Activated naive CD4-positive, alpha-beta T cell treated with anti-CD3 and anti-CD28 coated beads, Interleukin-2, amount 10 ng/mL, durations not matched to agents 7 days and 5 days (primary cell): ENCODE measurements at regions not wholly inside any gene's neighbourhood (a gene's known extent, or its start where the extent isn't known, plus 50 kb on each side); places are given as distances from the start of the nearest gene placed in this dataset.
A peak's percentile ranks its signal among the peaks of the same experiment; 100 is the strongest.

Experiments
- CTCF ChIA-PET: fragments of 350-600 bp; sonication (Branson Sonifier 250); formaldehyde crosslinking; loops from one replicate; lab custom pipeline; 2021; ENCODE audit warnings: antibody characterized with exemption; lab: Charles Lee
- DNase-seq: peaks from one replicate; pipeline ENCODE4 v3.0.0-alpha.2; 2020
- H3K27ac Mint-ChIP-seq: one replicate; pipeline ENCODE4 v1.8.0; 2021; ENCODE audit warnings: mild to moderate bottlenecking, moderate library complexity, mixed read lengths
- H3K27me3 Mint-ChIP-seq: one replicate; pipeline ENCODE4 v1.8.0; 2021; ENCODE audit warnings: mild to moderate bottlenecking, mixed read lengths
- H3K36me3 Mint-ChIP-seq: one replicate; pipeline ENCODE4 v1.8.0; 2021; ENCODE audit warnings: mixed read lengths
- H3K4me1 Mint-ChIP-seq: one replicate; pipeline ENCODE4 v1.8.0; 2021; ENCODE audit warnings: mixed read lengths
- H3K4me3 Mint-ChIP-seq: one replicate; pipeline ENCODE4 v1.8.0; 2021; ENCODE audit warnings: mild to moderate bottlenecking, moderate library complexity, mixed read lengths
- H3K9me3 Mint-ChIP-seq: one replicate; pipeline ENCODE4 v1.8.0; 2021; ENCODE audit warnings: mixed read lengths

- no peaks in the 10 kb centered on the region for H3K27me3 Mint-ChIP-seq
- no peak overlapping the region for H3K27ac Mint-ChIP-seq
- H3K9me3 Mint-ChIP-seq, result no peaks in the 10 kb centered on the region
- H3K36me3 Mint-ChIP-seq, result no peaks in the 10 kb centered on the region
- no peak overlapping the region for H3K4me3 Mint-ChIP-seq
- CTCF ChIA-PET, result no interaction called here
- H3K4me1 Mint-ChIP-seq, result no peaks in the 10 kb centered on the region
- no peak for DNase-seq
These were observed 56.8 kb downstream of the IFNG start for GRCh38 chr12:68102731-68103130.

GRCh38 chr12:68102163-68102562 lies 57.4 kb downstream of the IFNG start:
- no peaks in the 10 kb centered on the region for H3K9me3 Mint-ChIP-seq
- no peak overlapping the region for H3K27ac Mint-ChIP-seq
- CTCF ChIA-PET, result no interaction called here
- no peaks in the 10 kb centered on the region for H3K4me1 Mint-ChIP-seq
- no peaks in the 10 kb centered on the region for H3K27me3 Mint-ChIP-seq
- no peaks in the 10 kb centered on the region for H3K36me3 Mint-ChIP-seq
- no peak for DNase-seq
- no peak overlapping the region for H3K4me3 Mint-ChIP-seq

GRCh38 chr12:68100241-68100640 lies 59.3 kb downstream of the IFNG start:
- Mint-ChIP-seq H3K4me1 (no peaks in the 10 kb centered on the region), H3K9me3 (no peaks in the 10 kb centered on the region), H3K4me3 (no peak overlapping the region), H3K27ac (no peak overlapping the region), H3K36me3 (no peaks in the 10 kb centered on the region), H3K27me3 (no peaks in the 10 kb centered on the region)
- CTCF ChIA-PET, result no interaction called here
- no peak for DNase-seq

GRCh38 chr12:68098939-68099338 lies 60.6 kb downstream of the IFNG start:
- Mint-ChIP-seq H3K4me3 (no peak overlapping the region), H3K27me3 (no peaks in the 10 kb centered on the region), H3K36me3 (no peaks in the 10 kb centered on the region), H3K4me1 (no peaks in the 10 kb centered on the region), H3K9me3 (no peaks in the 10 kb centered on the region), H3K27ac (no peak overlapping the region)
- CTCF ChIA-PET, result no interaction called here
- no peak for DNase-seq

- DNase-seq, result no peak
- no peak overlapping the region for H3K27ac Mint-ChIP-seq
- no peaks in the 10 kb centered on the region for H3K27me3 Mint-ChIP-seq
- H3K9me3 Mint-ChIP-seq, result no peaks in the 10 kb centered on the region
- H3K4me1 Mint-ChIP-seq, result no peaks in the 10 kb centered on the region
- CTCF ChIA-PET, result no interaction called here
- no peaks in the 10 kb centered on the region for H3K36me3 Mint-ChIP-seq
- H3K4me3 Mint-ChIP-seq, result no peak overlapping the region
These were observed 62.2 kb downstream of the IFNG start for GRCh38 chr12:68097386-68097785.

GRCh38 chr12:68094645-68095395 lies 64.7 kb downstream of the IFNG start:
- peaks cover 2% of the 10 kb centered on the region for H3K9me3 Mint-ChIP-seq
- no peak for DNase-seq
- no peaks in the 10 kb centered on the region for H3K27me3 Mint-ChIP-seq
- no peak overlapping the region for H3K27ac Mint-ChIP-seq
- H3K36me3 Mint-ChIP-seq, result no peaks in the 10 kb centered on the region
- H3K4me3 Mint-ChIP-seq, result no peak overlapping the region
- CTCF ChIA-PET, result interaction anchor here (0.5 to 2.0 kb wide), 3 partner anchors 54 to 467 kb away, joined by 3 to 9 read pairs (median 4); no protein-coding TSS in a partner anchor
- H3K4me1 Mint-ChIP-seq, result no peaks in the 10 kb centered on the region

GRCh38 chr12:68094195-68094594 lies 65.3 kb downstream of the IFNG start:
- CTCF ChIA-PET, result interaction anchor here (1.1 to 2.0 kb wide), 2 partner anchors 54 to 64 kb away, joined by 4 to 9 read pairs; no protein-coding TSS in a partner anchor
- Mint-ChIP-seq H3K4me1 (no peaks in the 10 kb centered on the region), H3K36me3 (peaks cover 1% of the 10 kb centered on the region), H3K27ac (no peak overlapping the region), H3K27me3 (no peaks in the 10 kb centered on the region), H3K4me3 (no peak overlapping the region), H3K9me3 (peaks cover 8% of the 10 kb centered on the region)
- DNase-seq, result no peak

GRCh38 chr12:68092976-68093375 lies 66.6 kb downstream of the IFNG start:
- Mint-ChIP-seq H3K9me3 (peaks cover 13% of the 10 kb centered on the region), H3K36me3 (peaks cover 1% of the 10 kb centered on the region), H3K4me1 (no peaks in the 10 kb centered on the region), H3K27me3 (no peaks in the 10 kb centered on the region), H3K27ac (no peak overlapping the region), H3K4me3 (no peak overlapping the region)
- CTCF ChIA-PET, result interaction anchor here (1.7 kb wide), 1 partner anchor 21 kb away, joined by 7 read pairs; no protein-coding TSS in a partner anchor
- no peak for DNase-seq

- Mint-ChIP-seq H3K4me1 (no peaks in the 10 kb centered on the region), H3K27ac (no peak overlapping the region), H3K27me3 (no peaks in the 10 kb centered on the region), H3K36me3 (peaks cover 4% of the 10 kb centered on the region), H3K4me3 (no peak overlapping the region), H3K9me3 (peaks cover 18% of the 10 kb centered on the region)
- CTCF ChIA-PET, result no interaction called here
- DNase-seq, result no peak
These were observed 70.4 kb downstream of the IFNG start for GRCh38 chr12:68089101-68089500.

GRCh38 chr12:68086019-68086603 lies 73.4 kb downstream of the IFNG start:
- H3K9me3 Mint-ChIP-seq, result peaks cover 33% of the 10 kb centered on the region
- CTCF ChIA-PET, result no interaction called here
- H3K27me3 Mint-ChIP-seq, result no peaks in the 10 kb centered on the region
- no peak overlapping the region for H3K27ac Mint-ChIP-seq
- peaks cover 3% of the 10 kb centered on the region for H3K4me1 Mint-ChIP-seq
- H3K36me3 Mint-ChIP-seq, result peaks cover 13% of the 10 kb centered on the region
- DNase-seq, result no peak
- H3K4me3 Mint-ChIP-seq, result no peak overlapping the region

GRCh38 chr12:68081561-68081960 lies 78.0 kb downstream of the IFNG start:
- Mint-ChIP-seq H3K27ac (no peak overlapping the region), H3K4me3 (no peak overlapping the region), H3K4me1 (peaks cover 24% of the 10 kb centered on the region), H3K27me3 (no peaks in the 10 kb centered on the region), H3K9me3 (peaks cover 21% of the 10 kb centered on the region), H3K36me3 (peaks cover 12% of the 10 kb centered on the region)
- CTCF ChIA-PET, result interaction anchor here (1.2 to 1.7 kb wide), 2 partner anchors 39 to 41 kb away, joined by 4 to 8 read pairs; no protein-coding TSS in a partner anchor
- no peak for DNase-seq

GRCh38 chr12:68080577-68080976 lies 79.0 kb downstream of the IFNG start:
- CTCF ChIA-PET, result interaction anchor here (0.8 to 1.7 kb wide), 4 partner anchors 40 to 78 kb away, joined by 3 to 8 read pairs (median 4); no protein-coding TSS in a partner anchor
- Mint-ChIP-seq H3K27ac (peak overlapping the region; percentile 78), H3K4me3 (no peak overlapping the region), H3K36me3 (peaks cover 12% of the 10 kb centered on the region), H3K27me3 (no peaks in the 10 kb centered on the region), H3K4me1 (peaks cover 24% of the 10 kb centered on the region), H3K9me3 (peaks cover 21% of the 10 kb centered on the region)
- DNase-seq, result peak; percentile 62

- CTCF ChIA-PET, result interaction anchor here (1.2 kb wide), 2 partner anchors 10 to 80 kb away, joined by 3 to 4 read pairs; no protein-coding TSS in a partner anchor
- H3K4me3 Mint-ChIP-seq, result no peak overlapping the region
- H3K9me3 Mint-ChIP-seq, result peaks cover 16% of the 10 kb centered on the region
- no peaks in the 10 kb centered on the region for H3K27me3 Mint-ChIP-seq
- peaks cover 9% of the 10 kb centered on the region for H3K36me3 Mint-ChIP-seq
- H3K4me1 Mint-ChIP-seq, result peaks cover 24% of the 10 kb centered on the region
- no peak for DNase-seq
- no peak overlapping the region for H3K27ac Mint-ChIP-seq
These were observed 80.8 kb downstream of the IFNG start for GRCh38 chr12:68078737-68079136.

GRCh38 chr12:68075416-68075815 lies 84.1 kb downstream of the IFNG start:
- CTCF ChIA-PET, result no interaction called here
- Mint-ChIP-seq H3K36me3 (no peaks in the 10 kb centered on the region), H3K27ac (no peak overlapping the region), H3K27me3 (no peaks in the 10 kb centered on the region), H3K9me3 (peaks cover 2% of the 10 kb centered on the region), H3K4me1 (peaks cover 14% of the 10 kb centered on the region), H3K4me3 (no peak overlapping the region)
- DNase-seq, result no peak
